T-helper 22 cell (primary cell): ENCODE measurements at regions not wholly inside any gene's neighbourhood (a gene's known extent, or its start where the extent isn't known, plus 50 kb on each side); places are given as distances from the start of the nearest gene placed in this dataset.
"Not testable (repeated sequence)": the region's sequence is repeated elsewhere in the genome, so short reads cannot be mapped to it uniquely, and the experiment has no call there.

Source experiments
- DNase-seq: peaks from one replicate; pipeline ENCODE4 v3.0.0-alpha.2; 2020; ENCODE audit warnings: low read depth

GRCh38 chr5:158261674-158262367 is 402.9 kb upstream of the CLINT1 start:
- no peak for DNase-seq

- no peak for DNase-seq
Measured at GRCh38 chr5:158256096-158256495, 397.2 kb upstream of the CLINT1 start.

GRCh38 chr5:158255609-158256008 is 396.7 kb upstream of the CLINT1 start:
- no peak for DNase-seq

- DNase-seq: no peak
Measured at GRCh38 chr5:158246661-158247060, 387.7 kb upstream of the CLINT1 start.

- DNase-seq: no peak
Measured at GRCh38 chr5:158245513-158245912, 386.6 kb upstream of the CLINT1 start.

GRCh38 chr5:158244882-158245281 is 385.9 kb upstream of the CLINT1 start:
- DNase-seq: no peak

- DNase-seq: no peak
Measured at GRCh38 chr5:158236511-158237335, 377.8 kb upstream of the CLINT1 start.

- no peak for DNase-seq
Measured at GRCh38 chr5:158235159-158235547, 376.2 kb upstream of the CLINT1 start.

GRCh38 chr5:158234323-158235158 is 375.6 kb upstream of the CLINT1 start:
- no peak for DNase-seq

- DNase-seq: no peak
Measured at GRCh38 chr5:158233735-158234322, 374.9 kb upstream of the CLINT1 start.

- DNase-seq: not testable (repeated sequence)
Measured at GRCh38 chr5:158227314-158227713, 368.4 kb upstream of the CLINT1 start.

- DNase-seq: no peak
Measured at GRCh38 chr5:158226496-158226895, 367.6 kb upstream of the CLINT1 start.

GRCh38 chr5:158224253-158224652 is 365.3 kb upstream of the CLINT1 start:
- DNase-seq: no peak

- no peak for DNase-seq
Measured at GRCh38 chr5:158223054-158223600, 364.2 kb upstream of the CLINT1 start.

GRCh38 chr5:158212917-158213316 is 354.0 kb upstream of the CLINT1 start:
- DNase-seq: no peak

GRCh38 chr5:158212237-158212636 is 353.3 kb upstream of the CLINT1 start:
- DNase-seq: no peak

GRCh38 chr5:158209219-158209908 is 350.4 kb upstream of the CLINT1 start:
- no peak for DNase-seq

GRCh38 chr5:158207733-158208132 is 348.8 kb upstream of the CLINT1 start:
- no peak for DNase-seq

GRCh38 chr5:158205992-158206391 is 347.0 kb upstream of the CLINT1 start:
- no peak for DNase-seq

GRCh38 chr5:158203261-158203660 is 344.3 kb upstream of the CLINT1 start:
- DNase-seq: no peak

- no peak for DNase-seq
Measured at GRCh38 chr5:158202801-158203200, 343.9 kb upstream of the CLINT1 start.
